ENCODE measurements at regions not wholly inside any gene's neighbourhood (a gene's known extent, or its start where the extent isn't known, plus 50 kb on each side); places are given as distances from the start of the nearest gene placed in this dataset.
"Not testable (repeated sequence)": the region's sequence is repeated elsewhere in the genome, so short reads cannot be mapped to it uniquely, and the experiment has no call there.

- TF ChIP-seq CTCF (IDR thresholded peaks at IDR 0.05; ENCODE audit: poor library complexity, severe bottlenecking); EP300 (conservative IDR thresholded peaks at IDR 0.05; ENCODE audit: poor library complexity, severe bottlenecking); EZH2 (IDR thresholded peaks at IDR 0.05; ENCODE audit: borderline replicate concordance, insufficient read depth, low read length, poor library complexity, severe bottlenecking); TAF1 (IDR thresholded peaks at IDR 0.05; ENCODE audit: low read depth); REST (IDR thresholded peaks at IDR 0.05; ENCODE audit: borderline replicate concordance); POLR2AphosphoS5 (IDR thresholded peaks at IDR 0.05); MXI1 (conservative IDR thresholded peaks at IDR 0.05; ENCODE audit: poor library complexity, severe bottlenecking); RAD21 (conservative IDR thresholded peaks at IDR 0.05): not testable (repeated sequence)
These were observed 199.8 kb upstream of the PRSS16 start for GRCh38 chr6:27047725-27048124.
